ENCODE measurements at regions not wholly inside any gene's neighbourhood (a gene's known extent, or its start where the extent isn't known, plus 50 kb on each side); places are given as distances from the start of the nearest gene placed in this dataset.
"Not testable (repeated sequence)": the region's sequence is repeated elsewhere in the genome, so short reads cannot be mapped to it uniquely, and the experiment has no call there.

DNA sequence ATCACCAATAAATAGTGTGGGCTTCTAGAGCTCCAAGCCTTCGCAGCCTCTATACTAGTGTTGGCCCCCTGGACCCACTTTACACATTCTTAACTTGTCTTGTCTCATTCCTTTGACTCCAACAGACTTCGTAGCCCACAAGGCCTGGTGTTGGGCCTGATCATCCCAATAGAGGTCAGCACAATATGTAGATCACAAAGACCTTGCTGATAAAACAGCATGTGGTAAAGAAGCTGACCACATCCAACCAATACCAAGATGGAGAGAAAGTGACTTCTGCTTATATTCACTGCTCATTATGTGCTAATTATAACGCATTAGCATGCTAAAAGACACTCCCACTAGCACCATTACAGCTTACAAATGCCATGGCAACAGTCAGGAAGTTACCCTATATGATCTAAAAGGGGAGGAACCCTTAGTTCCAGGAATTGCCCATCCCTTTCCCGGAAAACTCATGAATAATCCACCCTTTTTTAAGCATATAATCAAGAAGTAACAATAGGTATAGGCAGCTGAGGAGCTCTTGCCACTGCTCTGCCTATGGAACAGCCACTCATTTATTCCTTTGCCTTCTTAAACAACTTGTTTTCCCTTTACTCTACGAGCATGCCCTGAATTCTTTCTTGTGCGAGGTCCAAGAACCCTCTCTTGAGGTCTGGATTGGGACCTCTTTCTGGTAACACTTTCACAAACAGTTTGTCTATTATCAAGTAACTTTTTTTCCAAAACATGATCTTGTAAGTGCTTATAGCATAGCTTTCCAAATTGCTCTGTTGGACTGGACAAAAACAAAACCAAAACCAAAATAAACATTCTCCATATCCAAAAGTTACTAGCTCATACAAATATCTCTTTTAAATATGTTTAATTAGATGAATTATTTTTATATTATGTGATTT lies 54.6 kb upstream of the ECHDC1 start:
- ATAC-seq (no peak), DNase-seq (ENCODE audit: low spot score) (no peak)
- Histone ChIP-seq H3K27me3 (ENCODE audit: insufficient read depth) (no peaks in the 10 kb centered on the region), H3K9me2 (ENCODE audit: insufficient read depth) (peaks cover 10% of the 10 kb centered on the region), H3K4me2 (no peak overlapping the region), H4K20me1 (replicated peaks; ENCODE audit: insufficient read depth) (no peaks in the 10 kb centered on the region), H3F3A (replicated peaks; ENCODE audit: low read depth) (no peaks in the 10 kb centered on the region), H3K79me2 (replicated peaks; ENCODE audit: insufficient read depth) (no peaks in the 10 kb centered on the region), H3K4me1 (ENCODE audit: insufficient read depth) (no peaks in the 10 kb centered on the region), H3K27ac (ENCODE audit: low read depth) (no peak overlapping the region), H2AFZ (no peak overlapping the region), H3K4me3 (no peak overlapping the region), H3K36me3 (ENCODE audit: insufficient read depth) (no peaks in the 10 kb centered on the region)
- Mint-ChIP-seq H3K4me1 (no peaks in the 10 kb centered on the region), H3K36me3 (ENCODE audit: low read depth) (no peaks in the 10 kb centered on the region), H3K27ac (no peak overlapping the region; the same call in 1 of the 2 replicates), H3K27me3 (ENCODE audit: insufficient read depth, low read depth, poor library complexity) (no peaks in the 10 kb centered on the region), H3K9me3 (no peaks in the 10 kb centered on the region), H3K4me3 (no peak overlapping the region)
- TF ChIP-seq NANOG (IDR thresholded peaks at IDR 0.05; ENCODE audit: borderline replicate concordance) (no peak), ZNF114 (CRISPR knock-in tag; IDR thresholded peaks at IDR 0.05) (no peak), EZH2 (IDR thresholded peaks at IDR 0.05; ENCODE audit: low read depth, unreplicated experiment) (no peak), STAT1 (IDR thresholded peaks at IDR 0.05; ENCODE audit: unreplicated experiment) (no peak), EZH2phosphoT487 (IDR thresholded peaks at IDR 0.05; ENCODE audit: unreplicated experiment) (no peak)
- TF ChIP-seq, protein P1, sequence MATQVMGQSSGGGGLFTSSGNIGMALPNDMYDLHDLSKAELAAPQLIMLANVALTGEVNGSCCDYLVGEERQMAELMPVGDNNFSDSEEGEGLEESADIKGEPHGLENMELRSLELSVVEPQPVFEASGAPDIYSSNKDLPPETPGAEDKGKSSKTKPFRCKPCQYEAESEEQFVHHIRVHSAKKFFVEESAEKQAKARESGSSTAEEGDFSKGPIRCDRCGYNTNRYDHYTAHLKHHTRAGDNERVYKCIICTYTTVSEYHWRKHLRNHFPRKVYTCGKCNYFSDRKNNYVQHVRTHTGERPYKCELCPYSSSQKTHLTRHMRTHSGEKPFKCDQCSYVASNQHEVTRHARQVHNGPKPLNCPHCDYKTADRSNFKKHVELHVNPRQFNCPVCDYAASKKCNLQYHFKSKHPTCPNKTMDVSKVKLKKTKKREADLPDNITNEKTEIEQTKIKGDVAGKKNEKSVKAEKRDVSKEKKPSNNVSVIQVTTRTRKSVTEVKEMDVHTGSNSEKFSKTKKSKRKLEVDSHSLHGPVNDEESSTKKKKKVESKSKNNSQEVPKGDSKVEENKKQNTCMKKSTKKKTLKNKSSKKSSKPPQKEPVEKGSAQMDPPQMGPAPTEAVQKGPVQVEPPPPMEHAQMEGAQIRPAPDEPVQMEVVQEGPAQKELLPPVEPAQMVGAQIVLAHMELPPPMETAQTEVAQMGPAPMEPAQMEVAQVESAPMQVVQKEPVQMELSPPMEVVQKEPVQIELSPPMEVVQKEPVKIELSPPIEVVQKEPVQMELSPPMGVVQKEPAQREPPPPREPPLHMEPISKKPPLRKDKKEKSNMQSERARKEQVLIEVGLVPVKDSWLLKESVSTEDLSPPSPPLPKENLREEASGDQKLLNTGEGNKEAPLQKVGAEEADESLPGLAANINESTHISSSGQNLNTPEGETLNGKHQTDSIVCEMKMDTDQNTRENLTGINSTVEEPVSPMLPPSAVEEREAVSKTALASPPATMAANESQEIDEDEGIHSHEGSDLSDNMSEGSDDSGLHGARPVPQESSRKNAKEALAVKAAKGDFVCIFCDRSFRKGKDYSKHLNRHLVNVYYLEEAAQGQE (IDR thresholded peaks at IDR 0.05; ENCODE audit: unreplicated experiment) = no peak

DNA sequence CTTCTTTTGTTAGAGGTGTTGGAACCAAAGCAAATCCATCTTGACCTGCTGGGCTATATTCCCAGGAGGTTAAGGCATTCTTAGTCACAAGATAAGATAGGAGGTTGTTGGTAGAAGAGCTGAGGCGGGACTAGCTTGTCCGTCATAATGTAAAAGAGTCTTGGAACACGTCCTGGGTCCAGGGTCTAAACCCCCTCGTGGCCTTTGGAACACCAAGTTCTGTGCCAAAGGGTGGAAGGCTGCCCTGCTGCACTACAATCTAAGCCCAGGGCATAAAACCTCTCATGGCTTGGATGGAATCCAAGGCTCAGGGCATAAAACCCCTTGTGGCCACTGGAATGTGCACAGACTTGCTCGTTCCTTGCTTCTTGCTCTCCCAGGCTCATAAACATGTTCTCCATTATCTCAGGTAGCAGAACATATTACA lies 53.8 kb upstream of the ECHDC1 start:
- not testable (repeated sequence) for H3K36me3 Mint-ChIP-seq (ENCODE audit: low read depth); DNase-seq (ENCODE audit: low spot score); H3K4me1 Mint-ChIP-seq; H3K79me2 ChIP-seq (replicated peaks; ENCODE audit: insufficient read depth); H3K27me3 ChIP-seq (ENCODE audit: insufficient read depth); ATAC-seq; H3K36me3 ChIP-seq (ENCODE audit: insufficient read depth); H4K20me1 ChIP-seq (replicated peaks; ENCODE audit: insufficient read depth); H3K4me3 ChIP-seq; H3K4me2 ChIP-seq; H2AFZ ChIP-seq; H3K4me1 ChIP-seq (ENCODE audit: insufficient read depth); H3K27ac Mint-ChIP-seq; H3F3A ChIP-seq (replicated peaks; ENCODE audit: low read depth); H3K27ac ChIP-seq (ENCODE audit: low read depth); H3K9me3 Mint-ChIP-seq; H3K4me3 Mint-ChIP-seq; H3K27me3 Mint-ChIP-seq (ENCODE audit: insufficient read depth, low read depth, poor library complexity)
- H3K9me2 ChIP-seq (ENCODE audit: insufficient read depth) = peaks cover 10% of the 10 kb centered on the region
